Spinal cord (tissue), 9 donors: ENCODE measurements at regions not wholly inside any gene's neighbourhood (a gene's known extent, or its start where the extent isn't known, plus 50 kb on each side); places are given as distances from the start of the nearest gene placed in this dataset.

Experiments
- DNase-seq, 6 donors: peaks; one replicate each; pipeline versions ENCODE4 v3.0.0 to v3.0.0-alpha.2; 2013 to 2015; ENCODE audit warnings: low spot score in 6 of 6, low read depth in 4 of 6
- H3K27ac ChIP-seq: one replicate; pipeline ENCODE4 v1.5.1; 2013; ENCODE audit warnings: low read depth, low read length, control low read depth
- H3K27me3 ChIP-seq: one replicate; pipeline ENCODE4 v1.6.1; 2013; ENCODE audit warnings: low read length; ENCODE audit not compliant: control insufficient read depth, insufficient read depth
- H3K36me3 ChIP-seq: one replicate; pipeline ENCODE4 v1.6.1; 2013; ENCODE audit warnings: low read length; ENCODE audit not compliant: control insufficient read depth, insufficient read depth
- H3K4me1 ChIP-seq: one replicate; pipeline ENCODE4 v1.6.1; 2013; ENCODE audit warnings: low read length; ENCODE audit not compliant: control insufficient read depth, insufficient read depth
- H3K4me3 ChIP-seq: one replicate; pipeline ENCODE4 v1.5.1; 2013; ENCODE audit warnings: low read depth, low read length, control low read depth
- H3K9me3 ChIP-seq: one replicate; pipeline ENCODE4 v1.6.1; 2013; ENCODE audit warnings: low read length; ENCODE audit not compliant: control insufficient read depth, insufficient read depth
- WGBS: methylation state at CpG from one replicate; pipeline ENCODE4 v1.1.5; 2013; ENCODE audit warnings: missing lambda C conversion rate; ENCODE audit not compliant: insufficient coverage; 5-methylcytosine and 5-hydroxymethylcytosine counted together
- donor health status: healthy.

DNA sequence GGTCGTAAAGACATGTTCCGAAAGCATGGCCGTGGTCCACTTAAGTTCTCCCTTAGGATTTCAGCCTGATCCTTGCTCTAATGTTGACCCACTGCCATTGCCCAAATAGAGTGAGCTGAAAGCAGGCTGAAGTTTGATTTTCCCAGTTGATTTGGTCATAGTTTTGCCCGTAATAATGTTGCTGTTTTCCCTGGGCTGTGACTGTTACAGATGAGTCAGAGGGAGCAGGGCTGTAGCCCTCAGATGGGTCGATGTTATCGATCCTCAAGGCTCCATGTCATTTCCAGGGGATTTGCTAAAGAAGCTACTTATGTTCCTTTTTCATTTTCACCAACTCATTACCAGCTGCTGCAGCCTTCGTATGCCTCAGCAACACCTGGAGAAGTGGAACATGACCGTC is 169.0 kb upstream of the ZFHX3 start:
- Histone ChIP-seq H3K27me3 (no peaks in the 10 kb centered on the region), H3K4me3 (no peak overlapping the region), H3K36me3 (no peaks in the 10 kb centered on the region), H3K27ac (no peak overlapping the region), H3K4me1 (no peaks in the 10 kb centered on the region), H3K9me3 (no peaks in the 10 kb centered on the region)
- 95% methylated on average over 7 of the region's 8 CpGs for WGBS
- no peak for DNase-seq

DNA sequence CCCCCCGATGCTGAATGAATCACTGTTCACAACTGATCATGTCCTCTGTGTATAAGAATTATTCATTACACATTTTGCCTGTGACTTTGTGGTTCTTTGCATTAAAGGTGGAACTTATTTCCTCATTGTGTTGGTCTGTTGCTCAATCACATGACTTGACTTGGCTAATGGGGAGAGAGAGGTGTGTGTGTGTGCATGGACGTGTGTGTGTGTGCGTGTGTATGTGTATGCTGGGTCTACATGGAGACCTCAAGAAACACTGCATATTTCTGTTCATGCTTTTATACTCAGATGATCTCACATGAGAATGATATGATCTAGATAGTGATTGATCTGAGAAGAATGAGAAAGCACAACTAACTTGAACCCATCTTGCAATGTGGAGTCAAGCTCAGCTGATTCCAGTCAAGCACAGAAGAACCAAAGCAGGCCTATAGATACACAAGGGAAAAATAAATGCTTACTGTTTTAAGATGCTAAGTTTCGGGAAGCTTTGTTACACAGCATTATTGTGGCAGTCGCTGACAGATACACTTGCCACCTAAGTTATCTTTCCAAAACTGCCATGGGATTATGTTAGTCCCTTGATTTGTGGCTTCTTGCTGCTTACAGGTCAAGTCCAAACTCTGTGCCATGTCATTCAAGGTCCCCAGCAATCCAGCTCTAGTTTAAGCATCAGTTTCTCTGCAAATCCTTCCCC is 167.9 kb upstream of the ZFHX3 start:
- Histone ChIP-seq H3K4me1 (no peaks in the 10 kb centered on the region), H3K27ac (no peak overlapping the region), H3K4me3 (no peak overlapping the region), H3K27me3 (peaks cover 3% of the 10 kb centered on the region), H3K9me3 (no peaks in the 10 kb centered on the region), H3K36me3 (no peaks in the 10 kb centered on the region)
- no peak for DNase-seq
- 100% methylated on average over 1 of the region's 5 CpGs for WGBS

DNA sequence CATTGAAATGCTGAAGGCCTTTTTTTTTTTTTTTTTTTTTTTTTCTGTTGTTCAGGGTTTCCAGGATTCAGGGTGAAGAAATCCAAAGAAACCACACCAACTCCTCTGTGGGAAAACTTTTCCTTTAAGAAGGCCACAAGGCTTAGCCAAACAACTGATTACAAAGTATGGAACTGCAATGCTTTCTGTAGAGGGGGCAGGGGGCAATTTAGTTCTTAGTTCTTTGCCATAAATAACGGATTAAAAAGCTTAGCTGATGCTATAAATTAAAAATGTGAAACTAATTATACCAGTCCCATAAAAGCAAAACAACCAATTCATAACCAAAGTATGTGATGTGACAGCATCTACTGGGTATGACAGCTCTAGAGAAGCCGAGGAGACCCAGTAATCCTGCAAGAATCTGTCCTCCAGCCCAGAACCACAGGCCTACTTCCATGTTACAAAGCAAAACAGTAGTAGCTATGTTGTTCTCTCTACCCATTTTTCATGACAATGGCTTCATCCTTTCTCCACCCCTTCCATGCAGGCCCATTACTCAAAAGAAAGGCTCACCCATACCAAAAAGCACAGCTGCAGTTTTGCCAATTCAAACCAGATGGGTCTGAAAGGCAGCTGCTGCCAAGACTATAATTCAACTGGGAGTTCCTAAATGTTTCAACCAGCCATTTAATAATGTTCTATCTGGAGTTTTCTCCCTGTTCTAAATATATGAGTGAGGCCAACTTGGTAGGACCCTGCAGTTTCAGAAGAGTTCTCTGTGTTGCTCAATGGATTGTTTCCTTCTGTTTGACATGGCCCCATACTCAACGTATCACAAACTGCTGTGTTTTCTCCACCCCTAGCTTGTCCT is 167.1 kb upstream of the ZFHX3 start:
- DNase-seq: peak in 1 of 6 donors; percentile 21
- no peak overlapping the region for H3K27ac ChIP-seq

DNA sequence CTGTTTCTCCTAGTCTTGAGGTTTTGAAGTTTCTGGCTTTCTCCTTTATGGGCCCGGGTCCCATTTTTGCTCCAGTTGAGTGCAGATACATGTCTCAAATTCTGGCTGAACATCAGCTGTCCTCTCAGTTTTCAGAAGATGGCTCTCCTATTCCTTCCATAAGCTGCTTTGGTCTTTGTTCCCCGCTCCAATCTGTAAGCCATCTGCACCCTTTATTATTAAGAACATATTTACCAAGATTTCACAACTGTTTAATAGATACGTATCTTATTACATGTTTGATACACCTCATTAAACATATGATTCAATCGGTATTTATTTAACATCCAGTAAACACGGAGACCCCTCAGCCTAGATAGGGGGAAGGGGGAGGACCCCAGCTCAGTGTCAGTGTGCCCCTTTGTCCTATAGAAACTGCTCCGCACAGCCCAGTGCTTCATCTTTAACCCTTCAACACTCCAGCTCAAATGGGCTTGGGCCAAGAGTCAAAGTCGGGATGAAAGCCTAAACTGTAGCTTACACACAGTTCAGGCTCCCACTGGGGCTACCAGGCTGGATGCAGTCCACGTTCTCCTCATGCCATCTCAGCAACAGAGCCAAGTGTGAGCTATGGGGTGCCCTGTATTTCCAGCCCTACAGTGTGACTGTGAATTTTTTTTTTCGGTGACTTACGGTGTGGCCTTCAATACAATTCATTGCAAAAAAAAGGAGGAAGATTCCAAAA is 166.0 kb upstream of the ZFHX3 start:
- DNase-seq: no peak
- Histone ChIP-seq H3K9me3 (no peaks in the 10 kb centered on the region), H3K27me3 (peaks cover 5% of the 10 kb centered on the region), H3K27ac (no peak overlapping the region), H3K4me3 (no peak overlapping the region), H3K36me3 (no peaks in the 10 kb centered on the region), H3K4me1 (no peaks in the 10 kb centered on the region)
- 69% methylated on average over 4 of the region's 10 CpGs for WGBS

More for the DNA sequence above, 167.1 kb upstream of the ZFHX3 start:
- Histone ChIP-seq H3K27me3 (peaks cover 5% of the 10 kb centered on the region), H3K4me1 (no peaks in the 10 kb centered on the region), H3K36me3 (no peaks in the 10 kb centered on the region), H3K9me3 (no peaks in the 10 kb centered on the region), H3K4me3 (no peak overlapping the region)
- 80% methylated on average over 1 of the region's 3 CpGs for WGBS

DNA sequence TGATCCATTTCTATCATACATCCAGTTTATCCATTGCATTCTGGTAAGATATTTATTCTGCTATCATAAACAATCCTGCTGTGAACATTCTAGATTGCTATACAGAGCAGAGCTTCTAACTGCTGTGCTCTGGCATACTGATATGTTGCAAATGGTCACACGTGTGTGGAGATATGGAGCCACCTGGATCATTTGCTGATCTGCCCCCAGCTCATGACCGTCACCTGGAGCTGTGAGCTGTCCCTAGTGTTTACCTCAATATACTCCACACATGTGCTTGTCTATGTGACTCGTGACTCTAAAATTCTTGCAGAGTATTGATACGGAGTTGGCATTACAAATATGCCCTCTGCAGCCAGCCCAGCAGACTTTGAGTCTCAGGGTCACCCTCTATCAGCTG is 164.5 kb upstream of the ZFHX3 start:
- DNase-seq: no peak
- 100% methylated on average over 2 of the region's 4 CpGs for WGBS
- no peaks in the 10 kb centered on the region for H3K36me3 ChIP-seq
- no peak overlapping the region for H3K27ac ChIP-seq
- H3K9me3 ChIP-seq: no peaks in the 10 kb centered on the region
- no peaks in the 10 kb centered on the region for H3K4me1 ChIP-seq
- peaks cover 7% of the 10 kb centered on the region for H3K27me3 ChIP-seq
- no peak overlapping the region for H3K4me3 ChIP-seq

DNA sequence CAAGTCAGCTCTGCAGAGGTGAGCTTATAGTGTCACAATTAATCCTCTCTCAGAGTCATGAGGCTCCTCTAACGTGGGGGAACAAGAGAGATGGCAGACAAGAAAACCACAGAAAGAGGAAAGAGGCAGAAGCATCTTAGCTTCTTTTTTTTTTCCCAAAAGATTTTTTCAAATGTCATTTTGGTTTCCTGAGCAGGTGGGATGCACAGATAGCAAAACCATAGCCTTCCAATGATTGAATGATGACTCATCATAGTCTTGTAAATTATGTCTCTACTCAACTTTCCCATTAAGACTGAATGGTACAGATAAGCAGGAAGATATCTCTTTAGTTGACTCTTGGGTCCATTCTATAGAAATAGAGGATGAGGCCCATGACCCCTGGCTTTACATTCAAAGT is 162.8 kb upstream of the ZFHX3 start:
- Histone ChIP-seq H3K27me3 (peaks cover 7% of the 10 kb centered on the region), H3K36me3 (no peaks in the 10 kb centered on the region), H3K4me1 (no peaks in the 10 kb centered on the region), H3K9me3 (no peaks in the 10 kb centered on the region), H3K4me3 (no peak overlapping the region), H3K27ac (no peak overlapping the region)
- no peak for DNase-seq
- no CpG with 5 or more reads among the region's 1 CpG for WGBS

DNA sequence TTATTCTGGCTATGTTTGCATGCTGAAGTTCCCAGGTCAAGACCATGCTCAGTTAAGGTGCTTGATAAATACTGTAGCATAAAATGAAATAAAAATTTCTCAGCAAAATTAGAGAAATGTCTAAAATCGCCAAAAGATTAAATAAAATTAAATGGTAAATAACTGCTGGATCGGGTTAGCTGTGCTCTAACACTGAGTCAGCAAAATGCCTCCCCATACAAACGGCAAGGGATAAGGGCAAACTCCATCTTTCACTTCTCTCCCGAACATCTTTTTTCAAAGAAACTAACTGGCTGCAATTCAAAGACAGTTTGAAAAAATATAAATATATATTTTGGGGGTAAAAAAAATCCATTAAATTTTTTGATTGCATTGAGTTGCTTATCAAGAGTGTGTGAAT is 162.2 kb upstream of the ZFHX3 start:
- H3K27me3 ChIP-seq: peaks cover 7% of the 10 kb centered on the region
- no peaks in the 10 kb centered on the region for H3K9me3 ChIP-seq
- H3K36me3 ChIP-seq: no peaks in the 10 kb centered on the region
- H3K4me1 ChIP-seq: no peaks in the 10 kb centered on the region
- no peak overlapping the region for H3K4me3 ChIP-seq
- WGBS: no CpG with 5 or more reads among the region's 4 CpGs
- no peak for DNase-seq
- no peak overlapping the region for H3K27ac ChIP-seq

DNA sequence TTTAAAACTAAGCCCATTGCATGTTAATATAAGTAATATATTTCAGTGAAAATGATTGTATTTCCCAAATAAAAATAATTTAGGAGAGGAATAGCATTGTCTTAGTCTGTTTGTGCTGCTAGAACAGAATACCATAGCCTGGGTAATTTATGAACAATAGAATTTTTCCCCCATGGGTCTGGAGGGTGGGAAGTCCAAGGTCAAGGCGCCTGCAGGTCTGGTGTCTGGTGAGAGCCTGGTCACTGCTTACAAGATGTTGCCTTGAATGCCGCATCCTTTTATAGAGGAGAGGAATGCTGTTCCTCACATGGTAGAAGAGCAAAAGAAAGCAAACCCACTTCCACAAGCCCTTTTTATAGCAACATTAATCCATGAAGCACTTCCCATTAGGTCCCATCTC is 161.3 kb upstream of the ZFHX3 start:
- Histone ChIP-seq H3K27ac (no peak overlapping the region), H3K4me3 (no peak overlapping the region), H3K4me1 (no peaks in the 10 kb centered on the region), H3K9me3 (no peaks in the 10 kb centered on the region), H3K36me3 (no peaks in the 10 kb centered on the region), H3K27me3 (peaks cover 7% of the 10 kb centered on the region)
- no peak for DNase-seq
- WGBS: no CpG with 5 or more reads among the region's 2 CpGs

DNA sequence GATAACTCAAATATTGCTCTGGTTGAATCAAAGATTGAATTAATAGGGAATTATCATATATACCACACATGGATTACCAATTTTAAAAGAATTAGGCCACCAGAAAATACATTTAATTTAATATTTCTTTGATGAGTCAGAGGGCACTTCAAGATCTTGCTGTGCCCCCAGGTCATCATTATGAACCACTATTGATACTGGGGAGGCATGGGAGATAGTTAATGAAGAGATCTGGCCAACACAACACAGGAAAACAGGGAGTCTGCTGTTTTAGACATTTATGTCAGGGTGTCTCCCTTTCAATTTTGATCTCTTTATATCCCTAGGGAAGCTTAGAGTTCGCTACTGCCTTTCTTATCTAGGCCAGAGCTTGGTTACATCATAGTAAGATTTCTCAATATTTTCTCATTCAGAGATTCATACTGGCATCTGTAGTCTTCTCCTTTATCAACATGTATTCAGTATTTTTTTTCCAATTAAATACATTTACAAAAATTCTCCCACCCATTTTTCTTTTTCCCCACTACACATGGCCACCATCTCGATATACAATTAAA is 158.3 kb upstream of the ZFHX3 start:
- Histone ChIP-seq H3K27me3 (peaks cover 7% of the 10 kb centered on the region), H3K36me3 (no peaks in the 10 kb centered on the region), H3K27ac (no peak overlapping the region), H3K4me3 (no peak overlapping the region), H3K4me1 (no peaks in the 10 kb centered on the region), H3K9me3 (no peaks in the 10 kb centered on the region)
- WGBS: 89% methylated on average over 1 of the region's 2 CpGs
- DNase-seq: no peak
